ENCODE measurements at regions not wholly inside any gene's neighbourhood (a gene's known extent, or its start where the extent isn't known, plus 50 kb on each side); places are given as distances from the start of the nearest gene placed in this dataset.

DNA sequence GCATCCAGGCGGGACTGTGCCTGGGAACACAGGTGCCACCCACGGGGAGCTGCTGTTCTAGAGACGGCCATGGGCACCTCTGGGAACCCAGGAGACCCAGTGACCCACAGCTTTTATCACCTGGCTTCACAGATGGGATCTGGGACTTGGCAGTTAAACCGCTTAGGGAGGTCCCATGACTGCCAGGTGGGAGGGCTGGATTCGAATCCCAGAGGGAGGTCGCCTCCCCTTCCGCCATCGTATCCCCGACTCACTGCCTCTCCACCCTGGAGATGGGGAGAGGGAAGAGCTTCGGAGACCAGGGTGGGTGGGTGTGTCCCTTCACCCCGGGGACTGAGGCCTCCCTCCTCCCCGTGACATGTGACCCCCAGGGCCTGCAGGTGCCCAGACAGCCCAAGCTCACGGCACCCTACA, 169.4 kb downstream of the RTP5 start:
- no peak for TF ChIP-seq EZH2 (IDR thresholded peaks at IDR 0.05)
- TF ChIP-seq, protein P1, sequence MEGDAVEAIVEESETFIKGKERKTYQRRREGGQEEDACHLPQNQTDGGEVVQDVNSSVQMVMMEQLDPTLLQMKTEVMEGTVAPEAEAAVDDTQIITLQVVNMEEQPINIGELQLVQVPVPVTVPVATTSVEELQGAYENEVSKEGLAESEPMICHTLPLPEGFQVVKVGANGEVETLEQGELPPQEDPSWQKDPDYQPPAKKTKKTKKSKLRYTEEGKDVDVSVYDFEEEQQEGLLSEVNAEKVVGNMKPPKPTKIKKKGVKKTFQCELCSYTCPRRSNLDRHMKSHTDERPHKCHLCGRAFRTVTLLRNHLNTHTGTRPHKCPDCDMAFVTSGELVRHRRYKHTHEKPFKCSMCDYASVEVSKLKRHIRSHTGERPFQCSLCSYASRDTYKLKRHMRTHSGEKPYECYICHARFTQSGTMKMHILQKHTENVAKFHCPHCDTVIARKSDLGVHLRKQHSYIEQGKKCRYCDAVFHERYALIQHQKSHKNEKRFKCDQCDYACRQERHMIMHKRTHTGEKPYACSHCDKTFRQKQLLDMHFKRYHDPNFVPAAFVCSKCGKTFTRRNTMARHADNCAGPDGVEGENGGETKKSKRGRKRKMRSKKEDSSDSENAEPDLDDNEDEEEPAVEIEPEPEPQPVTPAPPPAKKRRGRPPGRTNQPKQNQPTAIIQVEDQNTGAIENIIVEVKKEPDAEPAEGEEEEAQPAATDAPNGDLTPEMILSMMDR (IDR thresholded peaks at IDR 0.05 in 2 of 3, conservative IDR thresholded peaks at IDR 0.05 in 1 of 3; ENCODE audit: borderline replicate concordance in 1 of 3, insufficient read depth in 1 of 3, low read depth in 2 of 3, low read length in 2 of 3): no peak
